ENCODE measurements at regions not wholly inside any gene's neighbourhood (a gene's known extent, or its start where the extent isn't known, plus 50 kb on each side); places are given as distances from the start of the nearest gene placed in this dataset.

DNA sequence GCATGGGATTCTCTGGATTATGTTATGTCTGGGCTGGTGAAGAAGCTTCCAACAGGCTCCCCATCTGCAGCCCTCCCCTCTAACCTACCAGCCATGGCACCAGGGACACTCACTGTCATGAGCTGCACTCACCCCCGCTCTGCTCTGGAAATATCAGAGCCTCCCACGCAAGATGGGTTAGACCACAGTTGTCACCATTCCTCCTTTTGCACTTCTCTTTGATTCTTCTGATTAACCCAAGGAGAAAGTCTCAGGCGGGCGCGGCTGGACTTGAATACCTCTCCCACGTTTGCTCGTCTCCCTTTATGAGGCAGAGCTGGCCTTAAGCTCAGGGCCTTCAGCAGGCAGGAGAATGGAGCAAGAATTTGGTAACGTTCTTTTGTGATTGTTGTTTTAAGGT is 128.1 kb downstream of the CEBPB start:
- TF ChIP-seq CTCF (IDR thresholded peaks at IDR 0.05) (no peak), POLR2A (IDR thresholded peaks at IDR 0.05) (no peak), POLR2AphosphoS5 (IDR thresholded peaks at IDR 0.05; ENCODE audit: insufficient read depth in 1 of 2, low read depth in 1 of 2) (no peak)
